ENCODE measurements at regions not wholly inside any gene's neighbourhood (a gene's known extent, or its start where the extent isn't known, plus 50 kb on each side); places are given as distances from the start of the nearest gene placed in this dataset.

DNA sequence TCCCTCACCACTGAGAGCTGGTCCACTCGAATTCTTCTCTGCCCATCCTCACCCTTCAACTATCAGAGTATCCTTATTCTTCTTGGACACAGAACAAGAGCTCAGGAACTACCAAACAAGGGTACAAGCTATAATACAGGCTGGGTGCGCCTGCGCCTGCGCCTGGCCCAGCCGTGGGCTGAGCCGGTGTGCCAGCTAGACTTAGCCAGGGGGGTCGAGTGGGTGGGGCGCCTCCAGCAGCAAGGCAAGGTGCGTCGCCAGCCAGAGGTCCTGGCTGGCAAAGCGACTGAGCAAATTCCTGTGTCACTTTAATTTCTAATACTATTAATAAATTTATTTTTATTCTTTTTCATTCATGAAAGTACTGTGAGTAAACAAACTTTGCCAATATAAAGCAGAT is 1072.6 kb upstream of the PIK3C3 start:
- H3K36me3 ChIP-seq (ENCODE audit: control insufficient read depth in 4 of 4, insufficient read depth in 3 of 4, low read depth in 1 of 4, low read length in 3 of 4), result no peaks in the 10 kb centered on the region
- H3K4me3 ChIP-seq (ENCODE audit: low read depth in 1 of 3, low read length in 3 of 3), result no peak overlapping the region
- DNase-seq (ENCODE audit: low spot score), result no peak
- H3K4me1 ChIP-seq (ENCODE audit: control insufficient read depth in 4 of 4, insufficient read depth in 4 of 4, low read length in 3 of 4), result no peaks in the 10 kb centered on the region
- H3K27me3 ChIP-seq (ENCODE audit: control insufficient read depth in 4 of 4, insufficient read depth in 4 of 4, low read length in 3 of 4), result no peaks in the 10 kb centered on the region
- WGBS, result 88% methylated on average over 11 of the region's 11 CpGs
- TF ChIP-seq EGR1 (IDR thresholded peaks at IDR 0.05; ENCODE audit: low read depth in 2 of 2), result no peak
- TF ChIP-seq, protein P1, sequence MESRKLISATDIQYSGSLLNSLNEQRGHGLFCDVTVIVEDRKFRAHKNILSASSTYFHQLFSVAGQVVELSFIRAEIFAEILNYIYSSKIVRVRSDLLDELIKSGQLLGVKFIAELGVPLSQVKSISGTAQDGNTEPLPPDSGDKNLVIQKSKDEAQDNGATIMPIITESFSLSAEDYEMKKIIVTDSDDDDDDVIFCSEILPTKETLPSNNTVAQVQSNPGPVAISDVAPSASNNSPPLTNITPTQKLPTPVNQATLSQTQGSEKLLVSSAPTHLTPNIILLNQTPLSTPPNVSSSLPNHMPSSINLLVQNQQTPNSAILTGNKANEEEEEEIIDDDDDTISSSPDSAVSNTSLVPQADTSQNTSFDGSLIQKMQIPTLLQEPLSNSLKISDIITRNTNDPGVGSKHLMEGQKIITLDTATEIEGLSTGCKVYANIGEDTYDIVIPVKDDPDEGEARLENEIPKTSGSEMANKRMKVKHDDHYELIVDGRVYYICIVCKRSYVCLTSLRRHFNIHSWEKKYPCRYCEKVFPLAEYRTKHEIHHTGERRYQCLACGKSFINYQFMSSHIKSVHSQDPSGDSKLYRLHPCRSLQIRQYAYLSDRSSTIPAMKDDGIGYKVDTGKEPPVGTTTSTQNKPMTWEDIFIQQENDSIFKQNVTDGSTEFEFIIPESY (IDR thresholded peaks at IDR 0.05), result no peak
- TF ChIP-seq JUND (IDR thresholded peaks at IDR 0.05), result no peak
- TF ChIP-seq, protein P2, sequence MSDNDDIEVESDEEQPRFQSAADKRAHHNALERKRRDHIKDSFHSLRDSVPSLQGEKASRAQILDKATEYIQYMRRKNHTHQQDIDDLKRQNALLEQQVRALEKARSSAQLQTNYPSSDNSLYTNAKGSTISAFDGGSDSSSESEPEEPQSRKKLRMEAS (IDR thresholded peaks at IDR 0.05), result no peak
- TF ChIP-seq YY1 (IDR thresholded peaks at IDR 0.05), result no peak
- TF ChIP-seq, protein P3, sequence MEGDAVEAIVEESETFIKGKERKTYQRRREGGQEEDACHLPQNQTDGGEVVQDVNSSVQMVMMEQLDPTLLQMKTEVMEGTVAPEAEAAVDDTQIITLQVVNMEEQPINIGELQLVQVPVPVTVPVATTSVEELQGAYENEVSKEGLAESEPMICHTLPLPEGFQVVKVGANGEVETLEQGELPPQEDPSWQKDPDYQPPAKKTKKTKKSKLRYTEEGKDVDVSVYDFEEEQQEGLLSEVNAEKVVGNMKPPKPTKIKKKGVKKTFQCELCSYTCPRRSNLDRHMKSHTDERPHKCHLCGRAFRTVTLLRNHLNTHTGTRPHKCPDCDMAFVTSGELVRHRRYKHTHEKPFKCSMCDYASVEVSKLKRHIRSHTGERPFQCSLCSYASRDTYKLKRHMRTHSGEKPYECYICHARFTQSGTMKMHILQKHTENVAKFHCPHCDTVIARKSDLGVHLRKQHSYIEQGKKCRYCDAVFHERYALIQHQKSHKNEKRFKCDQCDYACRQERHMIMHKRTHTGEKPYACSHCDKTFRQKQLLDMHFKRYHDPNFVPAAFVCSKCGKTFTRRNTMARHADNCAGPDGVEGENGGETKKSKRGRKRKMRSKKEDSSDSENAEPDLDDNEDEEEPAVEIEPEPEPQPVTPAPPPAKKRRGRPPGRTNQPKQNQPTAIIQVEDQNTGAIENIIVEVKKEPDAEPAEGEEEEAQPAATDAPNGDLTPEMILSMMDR (IDR thresholded peaks at IDR 0.05; ENCODE audit: low read depth, low read length, missing input control), result no peak
- no peak for TF ChIP-seq RAD21 (IDR thresholded peaks at IDR 0.05)
- TF ChIP-seq FOXA2 (IDR thresholded peaks at IDR 0.05), result no peak
- no peak for TF ChIP-seq HNF4G (IDR thresholded peaks at IDR 0.05)
- TF ChIP-seq GABPA (IDR thresholded peaks at IDR 0.05 in 1 of 2, conservative IDR thresholded peaks at IDR 0.05 in 1 of 2), result no peak
- TF ChIP-seq HNF4A (conservative IDR thresholded peaks at IDR 0.05), result no peak
- TF ChIP-seq RXRA (IDR thresholded peaks at IDR 0.05), result no peak
- no peak for TF ChIP-seq FOXA1 (IDR thresholded peaks at IDR 0.05)
- no peak for TF ChIP-seq TAF1 (conservative IDR thresholded peaks at IDR 0.05)
- no peak for TF ChIP-seq SP1 (IDR thresholded peaks at IDR 0.05)
- TF ChIP-seq, protein P4, sequence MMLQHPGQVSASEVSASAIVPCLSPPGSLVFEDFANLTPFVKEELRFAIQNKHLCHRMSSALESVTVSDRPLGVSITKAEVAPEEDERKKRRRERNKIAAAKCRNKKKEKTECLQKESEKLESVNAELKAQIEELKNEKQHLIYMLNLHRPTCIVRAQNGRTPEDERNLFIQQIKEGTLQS (IDR thresholded peaks at IDR 0.05), result no peak
- TF ChIP-seq, protein P5, sequence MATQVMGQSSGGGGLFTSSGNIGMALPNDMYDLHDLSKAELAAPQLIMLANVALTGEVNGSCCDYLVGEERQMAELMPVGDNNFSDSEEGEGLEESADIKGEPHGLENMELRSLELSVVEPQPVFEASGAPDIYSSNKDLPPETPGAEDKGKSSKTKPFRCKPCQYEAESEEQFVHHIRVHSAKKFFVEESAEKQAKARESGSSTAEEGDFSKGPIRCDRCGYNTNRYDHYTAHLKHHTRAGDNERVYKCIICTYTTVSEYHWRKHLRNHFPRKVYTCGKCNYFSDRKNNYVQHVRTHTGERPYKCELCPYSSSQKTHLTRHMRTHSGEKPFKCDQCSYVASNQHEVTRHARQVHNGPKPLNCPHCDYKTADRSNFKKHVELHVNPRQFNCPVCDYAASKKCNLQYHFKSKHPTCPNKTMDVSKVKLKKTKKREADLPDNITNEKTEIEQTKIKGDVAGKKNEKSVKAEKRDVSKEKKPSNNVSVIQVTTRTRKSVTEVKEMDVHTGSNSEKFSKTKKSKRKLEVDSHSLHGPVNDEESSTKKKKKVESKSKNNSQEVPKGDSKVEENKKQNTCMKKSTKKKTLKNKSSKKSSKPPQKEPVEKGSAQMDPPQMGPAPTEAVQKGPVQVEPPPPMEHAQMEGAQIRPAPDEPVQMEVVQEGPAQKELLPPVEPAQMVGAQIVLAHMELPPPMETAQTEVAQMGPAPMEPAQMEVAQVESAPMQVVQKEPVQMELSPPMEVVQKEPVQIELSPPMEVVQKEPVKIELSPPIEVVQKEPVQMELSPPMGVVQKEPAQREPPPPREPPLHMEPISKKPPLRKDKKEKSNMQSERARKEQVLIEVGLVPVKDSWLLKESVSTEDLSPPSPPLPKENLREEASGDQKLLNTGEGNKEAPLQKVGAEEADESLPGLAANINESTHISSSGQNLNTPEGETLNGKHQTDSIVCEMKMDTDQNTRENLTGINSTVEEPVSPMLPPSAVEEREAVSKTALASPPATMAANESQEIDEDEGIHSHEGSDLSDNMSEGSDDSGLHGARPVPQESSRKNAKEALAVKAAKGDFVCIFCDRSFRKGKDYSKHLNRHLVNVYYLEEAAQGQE (IDR thresholded peaks at IDR 0.05), result no peak
- no peak for TF ChIP-seq NR2F2 (IDR thresholded peaks at IDR 0.05)
- no peak overlapping the region for H3K9ac ChIP-seq (ENCODE audit: low read depth in 1 of 2, low read length in 2 of 2)
- H3K27ac ChIP-seq (ENCODE audit: low read depth in 1 of 2, low read length in 2 of 2), result no peak overlapping the region
- H3K9me3 ChIP-seq (ENCODE audit: control insufficient read depth in 4 of 4, low read length in 3 of 4), result no peaks in the 10 kb centered on the region

Measured in liver (tissue), 8 donors.